Smooth muscle cell of the brain vasculature (primary cell): ENCODE measurements at regions not wholly inside any gene's neighbourhood (a gene's known extent, or its start where the extent isn't known, plus 50 kb on each side); places are given as distances from the start of the nearest gene placed in this dataset.
"Not testable (repeated sequence)": the region's sequence is repeated elsewhere in the genome, so short reads cannot be mapped to it uniquely, and the experiment has no call there.

Experiments
- DNase-seq: peaks from one replicate; pipeline ENCODE4 v3.0.0-alpha.2; 2012; ENCODE audit warnings: low read depth, low spot score

GRCh38 chr7:131648491-131648890 lies 92.1 kb upstream of the PODXL start:
- DNase-seq = no peak

GRCh38 chr7:131646203-131646602 lies 89.8 kb upstream of the PODXL start:
- DNase-seq = no peak

DNA sequence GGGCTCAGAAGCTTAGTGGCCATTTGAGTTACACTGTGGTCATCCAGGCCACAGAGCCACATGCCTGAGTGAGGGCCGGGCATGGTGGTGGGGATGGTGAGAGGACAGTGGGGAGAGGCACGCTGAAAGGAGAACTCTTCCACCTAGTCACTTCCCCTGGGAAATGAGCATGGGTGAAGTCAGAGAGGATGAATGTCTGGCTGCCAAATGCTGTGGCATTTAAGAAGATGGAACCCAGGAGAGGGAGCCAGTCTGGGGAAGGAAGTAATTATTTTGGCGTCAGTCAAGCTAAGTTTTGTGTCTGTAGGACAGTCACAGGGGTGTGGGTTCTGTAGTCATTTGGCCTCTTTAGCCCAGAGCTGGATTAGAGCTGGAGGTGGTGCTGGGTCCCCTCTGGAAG lies 86.0 kb upstream of the PODXL start:
- no peak for DNase-seq

DNA sequence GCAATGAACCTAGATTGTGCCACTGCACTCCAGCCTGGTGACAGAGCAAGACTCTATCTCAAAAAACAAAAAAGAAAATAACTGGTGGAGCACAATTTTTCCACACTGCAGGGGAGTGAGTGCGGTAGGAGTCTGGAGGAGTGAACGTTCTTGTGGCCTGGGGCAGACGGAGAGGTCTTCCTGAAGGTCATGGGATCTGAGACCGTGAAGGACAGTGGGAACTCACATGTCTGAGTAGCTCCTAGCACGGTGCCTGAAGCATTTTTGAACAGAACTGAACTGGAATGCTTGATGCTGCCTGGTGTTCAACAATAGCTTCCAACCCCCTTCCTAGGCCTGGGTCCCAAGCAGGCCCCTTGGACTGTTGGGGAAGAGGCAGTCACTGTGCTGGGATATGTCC lies 84.3 kb upstream of the PODXL start:
- no peak for DNase-seq

GRCh38 chr7:131638641-131639430 lies 82.4 kb upstream of the PODXL start:
- DNase-seq = no peak

DNA sequence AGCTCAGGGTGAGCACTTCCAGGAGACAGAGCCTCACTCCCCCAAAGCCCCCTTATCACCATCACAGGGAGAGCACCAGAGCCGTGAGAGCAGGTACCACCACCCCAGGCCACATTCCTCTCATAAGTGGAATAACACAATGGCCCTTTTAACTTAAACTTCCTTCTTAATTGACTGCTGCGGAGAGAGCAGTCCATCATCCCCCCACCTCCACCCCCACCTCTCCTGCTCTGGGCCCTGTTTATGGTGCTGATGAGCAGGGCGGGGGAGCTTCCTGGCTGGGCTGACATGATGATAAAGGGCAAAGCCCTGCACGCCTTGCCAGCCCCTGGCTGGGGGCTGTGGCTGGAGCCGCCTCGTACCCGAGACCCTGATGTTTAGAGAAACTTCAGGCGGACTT lies 81.4 kb upstream of the PODXL start:
- DNase-seq = no peak

- DNase-seq = no peak
Measured at GRCh38 chr7:131636092-131636491, 79.7 kb upstream of the PODXL start.

DNA sequence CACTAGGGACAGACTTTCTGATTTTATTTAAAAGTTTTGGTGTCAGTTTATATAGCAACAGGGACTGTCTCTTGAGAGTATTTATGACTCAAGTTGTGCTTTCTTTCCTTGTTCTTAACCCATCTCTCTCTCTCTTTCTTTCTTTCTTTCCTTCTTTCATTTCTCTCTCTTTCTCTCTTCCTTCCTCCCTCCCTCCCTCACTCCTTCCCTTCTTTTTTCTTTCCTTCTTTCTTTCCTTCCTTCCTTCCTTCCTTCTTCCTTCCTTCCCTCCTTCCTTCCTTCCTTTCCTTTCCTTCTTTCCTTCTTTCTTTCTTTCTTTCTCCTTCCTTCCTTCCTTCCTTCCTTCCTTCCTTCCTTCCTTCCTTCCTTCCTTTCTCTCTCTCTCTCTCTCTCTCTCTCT lies 77.8 kb upstream of the PODXL start:
- not testable (repeated sequence) for DNase-seq

DNA sequence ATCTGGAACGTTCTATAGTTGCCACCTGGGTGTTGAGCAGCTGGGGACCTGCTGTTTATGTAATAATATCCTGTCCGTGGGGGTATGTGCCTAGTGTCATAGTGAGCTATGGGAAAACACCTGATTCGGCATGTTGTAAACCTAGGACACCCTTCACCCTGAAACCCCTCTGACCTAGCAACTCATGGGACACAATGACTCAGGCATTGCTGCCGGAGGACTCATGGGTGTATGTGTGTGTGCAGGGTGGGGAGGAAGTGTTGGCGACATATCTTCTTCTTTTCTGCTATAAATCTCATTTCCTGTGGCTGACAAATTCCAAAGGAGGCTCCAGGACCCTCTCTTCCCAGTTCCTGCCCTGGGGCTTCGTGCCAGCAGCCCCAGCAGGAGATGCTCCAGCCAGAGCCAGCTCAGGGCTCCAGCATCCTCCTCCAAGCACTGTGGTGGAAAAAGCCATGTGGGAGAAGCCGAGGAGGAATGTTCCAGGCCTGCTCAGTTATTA lies 77.0 kb upstream of the PODXL start:
- DNase-seq = no peak

GRCh38 chr7:131630427-131630826 lies 74.0 kb upstream of the PODXL start:
- DNase-seq = no peak

DNA sequence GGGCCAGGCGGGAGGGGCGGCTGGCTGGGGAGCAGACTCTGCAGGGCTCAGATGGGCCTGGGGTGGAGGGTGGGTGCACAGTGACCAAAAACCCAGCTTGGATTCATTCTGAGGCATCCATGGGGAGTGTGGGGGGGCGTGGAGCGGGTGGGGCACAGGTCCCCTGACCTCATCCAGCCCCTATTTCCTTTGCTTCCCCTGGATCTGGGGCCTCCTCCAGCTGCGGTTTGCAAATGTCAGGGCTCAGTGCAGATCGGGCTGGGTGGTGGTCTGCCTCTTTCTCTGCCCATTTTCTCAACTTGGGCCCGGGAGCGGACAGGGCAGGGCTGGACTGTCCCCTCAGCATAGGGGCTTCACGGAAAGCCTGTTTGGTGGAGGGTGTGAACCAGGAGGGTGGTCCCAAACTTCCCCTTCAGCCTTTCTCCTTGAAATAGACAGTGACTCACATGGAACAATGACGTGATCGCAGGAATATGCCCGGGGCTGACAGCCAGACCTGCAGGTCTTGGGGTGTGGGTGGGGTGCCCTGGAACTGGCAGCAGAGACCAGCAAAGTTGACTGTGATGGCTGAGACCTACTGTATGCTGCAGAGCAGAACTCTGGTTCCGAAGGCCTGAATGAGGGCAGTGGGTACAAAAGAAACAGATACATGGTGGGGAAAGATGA lies 72.9 kb upstream of the PODXL start:
- no peak for DNase-seq

- no peak for DNase-seq
Measured at GRCh38 chr7:131628634-131629033, 72.2 kb upstream of the PODXL start.

DNA sequence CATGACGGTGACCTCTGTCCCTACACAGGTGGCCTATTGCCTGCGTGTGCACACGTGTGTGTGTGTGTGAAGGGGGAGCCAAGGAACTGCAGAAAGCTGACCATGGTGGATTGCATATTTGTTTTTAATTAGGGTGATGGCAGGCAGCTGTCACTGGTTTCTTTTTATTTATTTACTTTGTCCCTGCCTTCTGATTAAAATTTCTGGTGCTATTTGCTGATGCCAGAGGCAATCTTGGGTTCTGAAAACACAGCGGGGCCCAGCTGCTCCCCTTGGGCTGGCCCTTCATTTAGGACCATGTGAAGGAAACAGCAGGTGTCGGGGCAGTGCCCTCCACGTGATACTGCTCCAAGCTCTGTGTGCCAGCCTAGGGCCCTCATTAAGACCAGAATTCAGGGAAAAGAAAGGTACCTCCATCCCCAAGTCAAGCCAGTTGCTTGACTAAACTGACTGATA lies 71.3 kb upstream of the PODXL start:
- DNase-seq = no peak

- DNase-seq = no peak
Measured at GRCh38 chr7:131626643-131627042, 70.2 kb upstream of the PODXL start.

GRCh38 chr7:131625817-131626372 lies 69.5 kb upstream of the PODXL start:
- DNase-seq = no peak

- not testable (repeated sequence) for DNase-seq
Measured at GRCh38 chr7:131625345-131625744, 68.9 kb upstream of the PODXL start.

DNA sequence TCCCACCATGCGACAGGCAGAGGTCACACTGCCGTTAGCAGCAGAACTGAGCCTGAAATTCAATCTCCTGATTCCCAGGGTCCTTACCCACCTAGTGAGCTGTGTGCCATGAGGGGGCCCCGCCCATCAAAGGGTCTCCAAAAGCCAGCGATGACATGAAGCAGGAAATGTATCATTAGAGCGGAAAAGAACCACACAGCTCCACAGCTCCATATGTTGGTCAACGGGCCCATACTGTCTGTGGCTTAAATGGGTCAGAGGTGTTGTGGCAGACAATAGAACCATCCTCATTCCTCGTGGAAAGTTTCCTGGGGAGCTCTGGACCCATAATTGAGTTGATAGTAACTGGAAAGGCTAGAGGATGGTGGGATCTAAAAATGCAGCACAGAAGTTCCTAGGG lies 68.1 kb upstream of the PODXL start:
- no peak for DNase-seq

- no peak for DNase-seq
Measured at GRCh38 chr7:131623154-131623553, 66.7 kb upstream of the PODXL start.

DNA sequence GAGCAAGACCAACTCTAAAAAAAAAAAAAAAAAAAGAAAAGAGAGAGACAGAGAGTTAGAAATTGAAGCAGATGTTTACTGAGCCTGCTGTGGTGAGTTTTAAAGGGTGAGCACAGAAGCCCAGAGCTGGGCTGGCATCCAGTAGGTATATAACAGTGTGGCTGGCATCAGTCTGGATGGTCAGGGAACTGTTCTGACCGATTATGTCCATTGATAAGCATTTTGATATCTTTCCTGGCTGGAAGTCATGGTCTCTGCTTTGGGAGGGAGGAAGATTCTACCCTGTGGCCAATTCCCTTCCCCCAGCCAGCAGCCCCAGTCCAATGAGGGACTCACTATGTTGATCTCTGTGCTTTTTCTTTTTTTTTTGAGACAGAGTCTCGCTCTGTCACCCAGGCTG lies 65.2 kb upstream of the PODXL start:
- DNase-seq = no peak

GRCh38 chr7:131620673-131621609 lies 64.5 kb upstream of the PODXL start:
- no peak for DNase-seq
